ENCODE measurements at regions not wholly inside any gene's neighbourhood (a gene's known extent, or its start where the extent isn't known, plus 50 kb on each side); places are given as distances from the start of the nearest gene placed in this dataset.

- H3K36me3 Mint-ChIP-seq (ENCODE audit: low read depth, unreplicated experiment) = no peaks in the 10 kb centered on the region
- no peak for DNase-seq (ENCODE audit: low spot score)
- TF ChIP-seq CTCF (IDR thresholded peaks at IDR 0.05; ENCODE audit: unreplicated experiment) = no peak
- no peaks in the 10 kb centered on the region for H3K27me3 Mint-ChIP-seq (ENCODE audit: unreplicated experiment)
- no peaks in the 10 kb centered on the region for H3K4me1 Mint-ChIP-seq (ENCODE audit: unreplicated experiment)
- no peaks in the 10 kb centered on the region for H3K9me3 Mint-ChIP-seq (ENCODE audit: unreplicated experiment)
- no peak overlapping the region for H3K4me3 Mint-ChIP-seq (ENCODE audit: unreplicated experiment)
- no peak overlapping the region for H3K27ac Mint-ChIP-seq (ENCODE audit: unreplicated experiment)
These were observed 313.0 kb upstream of the TEX13C start for GRCh38 chrX:125006704-125007103.

DNA sequence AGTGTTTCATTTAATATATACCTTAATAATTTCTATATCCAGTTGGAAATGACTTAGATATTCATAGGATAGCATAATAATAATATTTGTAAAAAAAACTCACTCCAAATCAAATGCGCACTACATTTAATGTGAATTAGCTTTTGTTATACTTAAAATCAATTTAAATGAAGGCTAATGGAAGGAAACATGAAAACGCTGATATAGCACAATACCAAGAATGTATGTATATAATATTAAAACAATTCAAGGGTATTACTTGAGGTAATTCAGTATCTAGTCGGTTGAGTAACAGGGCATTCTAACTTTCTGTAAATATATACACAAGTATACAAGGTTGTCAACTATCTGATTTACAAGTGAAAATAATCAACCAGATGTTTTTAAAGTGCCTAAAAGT, 307.1 kb upstream of the TEX13C start:
- TF ChIP-seq CTCF (IDR thresholded peaks at IDR 0.05; ENCODE audit: unreplicated experiment) = no peak
- no peak overlapping the region for H3K4me3 Mint-ChIP-seq (ENCODE audit: unreplicated experiment)
- no peaks in the 10 kb centered on the region for H3K9me3 Mint-ChIP-seq (ENCODE audit: unreplicated experiment)
- no peak overlapping the region for H3K27ac Mint-ChIP-seq (ENCODE audit: unreplicated experiment)
- no peaks in the 10 kb centered on the region for H3K27me3 Mint-ChIP-seq (ENCODE audit: unreplicated experiment)
- DNase-seq (ENCODE audit: low spot score) = no peak
- H3K36me3 Mint-ChIP-seq (ENCODE audit: low read depth, unreplicated experiment) = no peaks in the 10 kb centered on the region
- no peaks in the 10 kb centered on the region for H3K4me1 Mint-ChIP-seq (ENCODE audit: unreplicated experiment)

DNA sequence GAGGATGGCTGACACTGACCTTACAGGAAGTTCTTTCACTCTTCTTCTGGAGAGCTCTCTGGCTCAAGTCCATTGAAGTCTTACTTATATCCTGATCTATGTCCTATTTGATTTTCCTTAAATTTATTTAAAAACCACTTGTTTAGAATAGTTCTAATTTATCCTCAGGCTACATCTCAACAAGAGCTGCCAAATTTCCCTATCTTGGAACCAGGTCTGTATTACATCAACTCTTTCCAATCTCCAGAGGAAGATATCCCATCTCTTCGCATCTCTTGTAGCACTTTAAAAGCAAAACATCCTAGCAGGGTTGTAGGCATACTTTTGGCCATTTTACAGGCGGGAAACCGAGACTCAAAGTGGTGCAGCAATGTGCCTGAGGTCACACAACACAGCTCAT, 290.5 kb upstream of the TEX13C start:
- Mint-ChIP-seq H3K4me3 (ENCODE audit: unreplicated experiment) (no peak overlapping the region), H3K9me3 (ENCODE audit: unreplicated experiment) (no peaks in the 10 kb centered on the region), H3K27me3 (ENCODE audit: unreplicated experiment) (no peaks in the 10 kb centered on the region), H3K4me1 (ENCODE audit: unreplicated experiment) (no peaks in the 10 kb centered on the region), H3K36me3 (ENCODE audit: low read depth, unreplicated experiment) (no peaks in the 10 kb centered on the region), H3K27ac (ENCODE audit: unreplicated experiment) (no peak overlapping the region)
- TF ChIP-seq CTCF (IDR thresholded peaks at IDR 0.05; ENCODE audit: unreplicated experiment) = no peak
- no peak for DNase-seq (ENCODE audit: low spot score)
